ENCODE measurements at regions not wholly inside any gene's neighbourhood (a gene's known extent, or its start where the extent isn't known, plus 50 kb on each side); places are given as distances from the start of the nearest gene placed in this dataset.

GRCh38 chr3:36297195-36297594, 83.1 kb upstream of the STAC start:
- Histone ChIP-seq H3K36me3 (ENCODE audit: control insufficient read depth, insufficient read depth, low read length) (no peaks in the 10 kb centered on the region), H3K27me3 (replicated peaks; ENCODE audit: control insufficient read depth, insufficient read depth, low read length) (no peaks in the 10 kb centered on the region), H3K4me3 (replicated peaks; ENCODE audit: low read depth, low read length) (no peak overlapping the region)
- no peak for TF ChIP-seq CTCF (IDR thresholded peaks at IDR 0.05; ENCODE audit: insufficient read depth, low read length, poor library complexity, severe bottlenecking)
- DNase-seq (ENCODE audit: extremely low read depth, insufficient read length) = no peak

- Histone ChIP-seq H3K4me3 (replicated peaks; ENCODE audit: low read depth, low read length) (no peak overlapping the region), H3K27me3 (replicated peaks; ENCODE audit: control insufficient read depth, insufficient read depth, low read length) (no peaks in the 10 kb centered on the region)
- DNase-seq (ENCODE audit: extremely low read depth, insufficient read length) = no peak
Measured at GRCh38 chr3:36298188-36298587, 82.1 kb upstream of the STAC start.

GRCh38 chr3:36302158-36302509, 78.2 kb upstream of the STAC start:
- no peak for TF ChIP-seq CTCF (IDR thresholded peaks at IDR 0.05; ENCODE audit: insufficient read depth, low read length, poor library complexity, severe bottlenecking)
- Histone ChIP-seq H3K4me3 (replicated peaks; ENCODE audit: low read depth, low read length) (no peak overlapping the region), H3K27me3 (replicated peaks; ENCODE audit: control insufficient read depth, insufficient read depth, low read length) (no peaks in the 10 kb centered on the region), H3K36me3 (ENCODE audit: control insufficient read depth, insufficient read depth, low read length) (no peaks in the 10 kb centered on the region)
- no peak for DNase-seq (ENCODE audit: extremely low read depth, insufficient read length)

More at GRCh38 chr3:36298188-36298587, 82.1 kb upstream of the STAC start:
- H3K36me3 ChIP-seq (ENCODE audit: control insufficient read depth, insufficient read depth, low read length) = no peaks in the 10 kb centered on the region
- TF ChIP-seq CTCF (IDR thresholded peaks at IDR 0.05; ENCODE audit: insufficient read depth, low read length, poor library complexity, severe bottlenecking) = no peak

GRCh38 chr3:36302626-36303025, 77.7 kb upstream of the STAC start:
- no peaks in the 10 kb centered on the region for H3K36me3 ChIP-seq (ENCODE audit: control insufficient read depth, insufficient read depth, low read length)
- no peaks in the 10 kb centered on the region for H3K27me3 ChIP-seq (replicated peaks; ENCODE audit: control insufficient read depth, insufficient read depth, low read length)
- no peak for TF ChIP-seq CTCF (IDR thresholded peaks at IDR 0.05; ENCODE audit: insufficient read depth, low read length, poor library complexity, severe bottlenecking)
- DNase-seq (ENCODE audit: extremely low read depth, insufficient read length) = no peak
- H3K4me3 ChIP-seq (replicated peaks; ENCODE audit: low read depth, low read length) = no peak overlapping the region

GRCh38 chr3:36303286-36303685, 77.0 kb upstream of the STAC start:
- no peak for DNase-seq (ENCODE audit: extremely low read depth, insufficient read length)
- Histone ChIP-seq H3K4me3 (replicated peaks; ENCODE audit: low read depth, low read length) (no peak overlapping the region), H3K36me3 (ENCODE audit: control insufficient read depth, insufficient read depth, low read length) (no peaks in the 10 kb centered on the region), H3K27me3 (replicated peaks; ENCODE audit: control insufficient read depth, insufficient read depth, low read length) (no peaks in the 10 kb centered on the region)
- no peak for TF ChIP-seq CTCF (IDR thresholded peaks at IDR 0.05; ENCODE audit: insufficient read depth, low read length, poor library complexity, severe bottlenecking)

GRCh38 chr3:36305929-36306520, 74.3 kb upstream of the STAC start:
- H3K27me3 ChIP-seq (replicated peaks; ENCODE audit: control insufficient read depth, insufficient read depth, low read length) = no peaks in the 10 kb centered on the region
- H3K36me3 ChIP-seq (ENCODE audit: control insufficient read depth, insufficient read depth, low read length) = no peaks in the 10 kb centered on the region
- no peak for DNase-seq (ENCODE audit: extremely low read depth, insufficient read length)
- H3K4me3 ChIP-seq (replicated peaks; ENCODE audit: low read depth, low read length) = no peak overlapping the region
- no peak for TF ChIP-seq CTCF (IDR thresholded peaks at IDR 0.05; ENCODE audit: insufficient read depth, low read length, poor library complexity, severe bottlenecking)

Data from GM06990 (cell line).